Trophoblast cell (in vitro differentiated cells and primary cell): ENCODE measurements at regions not wholly inside any gene's neighbourhood (a gene's known extent, or its start where the extent isn't known, plus 50 kb on each side); places are given as distances from the start of the nearest gene placed in this dataset.

Source experiments
- DNase-seq, 2 donors: peaks; one replicate each; pipeline ENCODE4 v3.0.0-alpha.2; 2016
- H2AFZ ChIP-seq: 2 replicates; pipeline ENCODE4 v1.6.1; 2013; ENCODE audit warnings: low read length, moderate library complexity, mild to moderate bottlenecking; ENCODE audit not compliant: insufficient read depth, poor library complexity
- H2AK5ac ChIP-seq: 2 replicates; pipeline ENCODE4 v1.6.1; 2013; ENCODE audit warnings: mild to moderate bottlenecking, low read length
- H2BK120ac ChIP-seq: 2 replicates; pipeline ENCODE4 v1.6.1; 2013; ENCODE audit warnings: low read length, mild to moderate bottlenecking, moderate library complexity; ENCODE audit not compliant: insufficient read depth, poor library complexity
- H2BK12ac ChIP-seq: 2 replicates; pipeline ENCODE4 v1.6.1; 2013; ENCODE audit warnings: mild to moderate bottlenecking, low read length, moderate library complexity
- H2BK5ac ChIP-seq: 2 replicates; pipeline ENCODE4 v1.6.1; 2013; ENCODE audit warnings: low read length, low read depth, moderate library complexity, mild to moderate bottlenecking; ENCODE audit not compliant: poor library complexity
- H3K14ac ChIP-seq: 2 replicates; pipeline ENCODE4 v1.6.1; 2013; ENCODE audit warnings: mild to moderate bottlenecking, low read length
- H3K18ac ChIP-seq: 2 replicates; pipeline ENCODE4 v1.6.1; 2013; ENCODE audit warnings: mild to moderate bottlenecking, low read length
- H3K23ac ChIP-seq: 2 replicates; pipeline ENCODE4 v1.6.1; 2013; ENCODE audit warnings: low read length
- H3K27ac ChIP-seq: 2 replicates; pipeline ENCODE4 v1.5.1; 2013; ENCODE audit warnings: low read depth, mild to moderate bottlenecking, inconsistent platforms, low read length, moderate library complexity
- H3K27me3 ChIP-seq: 2 replicates; pipeline ENCODE4 v1.6.1; 2013; ENCODE audit warnings: inconsistent platforms, mild to moderate bottlenecking, low read length, moderate library complexity; ENCODE audit not compliant: insufficient read depth
- H3K36me3 ChIP-seq, 2 experiments: 1 replicate in 1 of 2; 2 replicates in 1 of 2; pipeline ENCODE4 v1.6.1; 2013; ENCODE audit warnings: low read length in 2 of 2, mild to moderate bottlenecking in 2 of 2, moderate library complexity in 1 of 2; ENCODE audit not compliant: insufficient read depth in 2 of 2, control insufficient read depth in 1 of 2
- H3K4ac ChIP-seq: 2 replicates; pipeline ENCODE4 v1.6.1; 2013; ENCODE audit warnings: low read depth, mild to moderate bottlenecking, low read length, moderate library complexity
- H3K4me1 ChIP-seq, 2 experiments: 1 replicate in 1 of 2; 2 replicates in 1 of 2; pipeline ENCODE4 v1.6.1; 2013; ENCODE audit warnings: low read length in 2 of 2, mild to moderate bottlenecking in 2 of 2, moderate library complexity in 1 of 2; ENCODE audit not compliant: insufficient read depth in 2 of 2, control insufficient read depth in 1 of 2
- H3K4me2 ChIP-seq: 2 replicates; pipeline ENCODE4 v1.6.1; 2013; ENCODE audit warnings: inconsistent platforms, mild to moderate bottlenecking, low read length, moderate library complexity
- H3K4me3 ChIP-seq: 2 replicates; pipeline ENCODE4 v1.5.1; 2013; ENCODE audit warnings: mild to moderate bottlenecking, low read depth, low read length, inconsistent platforms
- H3K79me1 ChIP-seq: one replicate; pipeline ENCODE4 v1.6.1; 2013; ENCODE audit warnings: low read length
- H3K79me2 ChIP-seq: 2 replicates; pipeline ENCODE4 v1.6.1; 2013; ENCODE audit warnings: low read length, mild to moderate bottlenecking; ENCODE audit not compliant: control insufficient read depth, insufficient read depth, poor library complexity
- H3K9ac ChIP-seq: 2 replicates; pipeline ENCODE4 v1.6.1; 2013; ENCODE audit warnings: mild to moderate bottlenecking, low read length
- H3K9me3 ChIP-seq: 2 replicates; pipeline ENCODE4 v1.6.1; 2013; ENCODE audit warnings: low read depth, mild to moderate bottlenecking, control low read depth, inconsistent platforms, low read length; ENCODE audit not compliant: insufficient read depth
- H4K12ac ChIP-seq: 2 replicates; pipeline ENCODE4 v1.6.1; 2013; ENCODE audit warnings: low read depth, mild to moderate bottlenecking, low read length, moderate library complexity
- H4K8ac ChIP-seq: 2 replicates; pipeline ENCODE4 v1.6.1; 2013; ENCODE audit warnings: low read depth, mild to moderate bottlenecking, low read length, moderate library complexity
- H4K91ac ChIP-seq: one replicate; pipeline ENCODE4 v1.6.1; 2013; ENCODE audit warnings: low read depth, mild to moderate bottlenecking, low read length, moderate library complexity
- WGBS: extraction: QIAGEN DNeasy Blood & Tissue Kit; methylation state at CpG from one replicate; pipeline ENCODE4 v1.1.7; 2013; ENCODE audit warnings: missing lambda C conversion rate; ENCODE audit not compliant: insufficient read length, insufficient coverage; ENCODE audit errors: extremely low coverage; 5-methylcytosine and 5-hydroxymethylcytosine counted together

DNA sequence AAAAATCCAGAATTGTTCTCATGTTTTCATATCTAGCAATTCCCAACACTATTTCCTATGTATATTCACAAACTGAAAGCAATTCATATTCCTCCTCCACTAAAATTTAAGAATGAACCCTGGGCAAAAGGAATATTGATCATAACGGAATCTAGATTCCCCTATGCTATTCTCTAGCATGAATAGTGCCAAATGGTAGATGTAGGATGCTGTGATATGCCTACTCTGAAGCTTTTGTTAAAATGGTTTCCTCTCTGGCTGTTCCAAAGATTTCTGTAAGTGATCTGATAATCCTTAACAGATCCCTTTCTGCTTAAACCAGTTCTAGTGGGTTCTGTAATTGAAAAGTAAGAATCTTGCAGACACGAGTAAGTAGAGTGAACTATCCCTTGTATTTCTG is 298.0 kb upstream of the TANK start:
- Histone ChIP-seq H2BK12ac (no peak overlapping the region), H3K4me3 (no peak overlapping the region), H3K18ac (no peak overlapping the region), H2AFZ (no peak overlapping the region), H2BK5ac (no peak overlapping the region), H4K12ac (no peak overlapping the region), H2BK120ac (no peak overlapping the region), H3K4ac (no peak overlapping the region), H3K23ac (no peak overlapping the region), H3K9ac (no peak overlapping the region), H4K8ac (no peak overlapping the region), H3K27me3 (no peaks in the 10 kb centered on the region), H3K4me2 (no peak overlapping the region), H3K14ac (no peak overlapping the region), H3K27ac (no peak overlapping the region), H2AK5ac (no peak overlapping the region), H3K79me1 (no peaks in the 10 kb centered on the region), H4K91ac (no peak overlapping the region), H3K4me1 (no peaks in the 10 kb centered on the region), H3K79me2 (no peaks in the 10 kb centered on the region), H3K36me3 (no peaks in the 10 kb centered on the region), H3K9me3 (no peaks in the 10 kb centered on the region)
- no peak for DNase-seq
- no CpG with 5 or more reads among the region's 2 CpGs for WGBS

DNA sequence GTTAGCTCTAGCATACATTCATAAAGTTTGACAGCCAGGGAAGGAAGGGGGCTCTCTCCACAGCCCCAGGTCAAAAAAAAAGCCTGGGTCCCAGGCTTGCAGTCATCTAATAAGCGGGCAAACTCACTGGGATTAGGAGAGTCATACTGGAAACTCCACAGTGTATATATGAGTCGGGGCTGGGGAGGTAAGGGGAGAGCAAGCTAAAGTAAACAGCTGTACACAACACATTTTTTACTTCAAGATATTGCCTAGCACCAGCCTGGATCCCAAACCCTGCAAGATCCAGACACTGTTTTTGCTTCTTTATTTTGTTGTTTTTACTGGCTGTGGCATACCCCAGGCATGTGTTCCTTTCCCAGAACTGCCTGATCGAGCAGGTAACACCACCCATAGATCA is 291.3 kb upstream of the TANK start:
- Histone ChIP-seq H3K4me3 (no peak overlapping the region), H3K27me3 (no peaks in the 10 kb centered on the region), H2BK120ac (no peak overlapping the region), H3K4me2 (no peak overlapping the region), H4K8ac (no peak overlapping the region), H3K36me3 (no peaks in the 10 kb centered on the region), H2BK12ac (no peak overlapping the region), H2AFZ (no peak overlapping the region), H4K12ac (no peak overlapping the region), H3K9me3 (no peaks in the 10 kb centered on the region), H2BK5ac (no peak overlapping the region), H2AK5ac (no peak overlapping the region), H3K18ac (no peak overlapping the region), H4K91ac (no peak overlapping the region), H3K9ac (no peak overlapping the region), H3K14ac (no peak overlapping the region), H3K27ac (no peak overlapping the region), H3K4me1 (no peaks in the 10 kb centered on the region), H3K4ac (no peak overlapping the region), H3K79me1 (no peaks in the 10 kb centered on the region), H3K79me2 (no peaks in the 10 kb centered on the region), H3K23ac (no peak overlapping the region)
- no CpG with 5 or more reads among the region's 3 CpGs for WGBS
- DNase-seq: no peak

DNA sequence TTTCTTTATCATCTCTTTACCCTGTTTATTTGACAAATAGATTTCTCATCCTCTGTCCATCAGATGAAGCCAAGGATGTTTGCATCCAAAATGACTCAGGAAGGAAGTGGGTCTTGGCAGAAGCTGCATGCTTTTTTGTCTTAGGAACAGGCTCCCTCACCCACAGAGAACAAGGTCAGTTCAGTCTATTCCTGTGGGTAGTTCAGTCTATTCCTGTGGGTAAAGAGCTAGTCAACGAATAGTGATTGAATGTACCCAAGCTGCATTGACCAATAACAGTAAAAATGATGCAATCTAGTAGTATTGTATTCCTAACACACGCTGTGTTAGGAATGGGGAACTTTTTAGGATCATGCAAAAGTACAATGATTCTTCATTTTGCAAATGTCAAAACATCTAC is 290.8 kb upstream of the TANK start:
- Histone ChIP-seq H3K4ac (no peak overlapping the region), H3K36me3 (no peaks in the 10 kb centered on the region), H3K14ac (no peak overlapping the region), H2BK5ac (no peak overlapping the region), H2AK5ac (no peak overlapping the region), H3K23ac (no peak overlapping the region), H3K4me3 (no peak overlapping the region), H4K12ac (no peak overlapping the region), H2AFZ (no peak overlapping the region), H3K18ac (no peak overlapping the region), H3K4me1 (no peaks in the 10 kb centered on the region), H4K91ac (no peak overlapping the region), H2BK120ac (no peak overlapping the region), H3K79me2 (no peaks in the 10 kb centered on the region), H3K4me2 (no peak overlapping the region), H3K9ac (no peak overlapping the region), H3K27ac (no peak overlapping the region), H3K27me3 (no peaks in the 10 kb centered on the region), H4K8ac (no peak overlapping the region), H3K9me3 (no peaks in the 10 kb centered on the region), H3K79me1 (no peaks in the 10 kb centered on the region), H2BK12ac (no peak overlapping the region)
- no CpG with 5 or more reads among the region's 2 CpGs for WGBS
- DNase-seq: no peak

DNA sequence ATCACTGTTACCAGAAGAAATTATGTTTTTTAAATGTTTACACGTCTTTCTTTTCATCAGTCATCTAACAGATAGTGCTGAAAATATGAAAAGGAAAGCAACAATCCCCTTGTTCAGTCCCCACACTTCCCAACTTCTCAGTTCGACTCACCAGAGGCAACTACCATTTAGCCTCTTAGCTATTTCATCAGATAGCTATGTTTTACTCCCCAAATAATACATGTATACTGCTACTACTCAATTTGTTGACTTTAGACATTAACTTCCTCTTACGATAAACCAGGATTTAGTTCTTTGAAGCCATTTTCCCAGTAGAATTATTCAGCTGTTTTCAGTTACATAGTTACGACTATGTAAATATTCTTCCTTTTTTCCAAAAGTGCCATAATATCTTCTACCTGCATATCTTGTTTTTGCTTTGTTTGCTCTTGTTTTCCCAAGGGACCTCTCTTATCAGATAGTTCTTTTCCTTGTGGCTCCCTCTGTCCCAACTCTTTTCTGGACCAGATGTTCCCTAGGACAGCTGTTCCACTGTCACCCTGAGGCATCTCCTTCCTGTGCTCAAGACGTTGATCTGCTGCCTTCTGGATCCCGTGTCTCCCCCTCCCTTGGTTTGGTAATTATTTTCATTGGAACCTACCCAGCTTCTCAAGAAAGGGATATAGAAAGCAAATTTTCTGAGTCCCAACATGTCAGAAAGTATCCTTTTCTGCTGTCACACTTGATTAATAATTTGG is 289.3 kb upstream of the TANK start:
- no peak overlapping the region for H3K14ac ChIP-seq

More for the DNA sequence above, 289.3 kb upstream of the TANK start:
- no peak overlapping the region for H3K4me2 ChIP-seq
- H4K91ac ChIP-seq: no peak overlapping the region
- H4K12ac ChIP-seq: no peak overlapping the region
- H2BK12ac ChIP-seq: no peak overlapping the region
- no peak overlapping the region for H3K9ac ChIP-seq
- peaks cover under 1 to 3% of the 10 kb centered on the region in 2 experiments for H3K4me1 ChIP-seq
- H3K4ac ChIP-seq: no peak overlapping the region
- no peaks in the 10 kb centered on the region for H3K36me3 ChIP-seq
- no peaks in the 10 kb centered on the region for H3K79me1 ChIP-seq
- no peak overlapping the region for H2BK120ac ChIP-seq
- H2AFZ ChIP-seq: no peak overlapping the region
- no peak overlapping the region for H3K4me3 ChIP-seq
- H3K18ac ChIP-seq: no peak overlapping the region
- H3K23ac ChIP-seq: no peak overlapping the region
- no peak overlapping the region for H4K8ac ChIP-seq
- H2BK5ac ChIP-seq: no peak overlapping the region
- no peaks in the 10 kb centered on the region for H3K9me3 ChIP-seq
- no CpG with 5 or more reads among the region's 6 CpGs for WGBS
- H3K79me2 ChIP-seq: no peaks in the 10 kb centered on the region
- H2AK5ac ChIP-seq: no peak overlapping the region
- no peak for DNase-seq
- no peaks in the 10 kb centered on the region for H3K27me3 ChIP-seq
- no peak overlapping the region for H3K27ac ChIP-seq
